SK-N-SH (cell line): ENCODE measurements at regions not wholly inside any gene's neighbourhood (a gene's known extent, or its start where the extent isn't known, plus 50 kb on each side); places are given as distances from the start of the nearest gene placed in this dataset.
"Not testable (repeated sequence)": the region's sequence is repeated elsewhere in the genome, so short reads cannot be mapped to it uniquely, and the experiment has no call there.

Source experiments
- CTCF ChIA-PET: fragments of 300-600, 350-600 bp; formaldehyde crosslinking; extraction: SDS; loops from one replicate; lab custom pipeline; 2021; lab: Yijun Ruan, JAX
- POLR2A ChIA-PET: fragments of 350-600 bp; sonication (Branson Sonifier 250); formaldehyde crosslinking; extraction: SDS; loops from one replicate; lab custom pipeline; 2020; ENCODE audit warnings: antibody characterized with exemption, inconsistent platforms; lab: Yijun Ruan, JAX
- DNase-seq: peaks from one replicate; pipeline ENCODE4 v3.0.0; 2012
- H2AFZ ChIP-seq: fragments of 200-600 bp; sonication (generic); 2 replicates; pipeline ENCODE4 v1.8.1; 2016; ENCODE audit warnings: antibody characterized with exemption, mild to moderate bottlenecking, low read depth
- H3F3A ChIP-seq: fragments of 200-600 bp; sonication (generic); replicated peaks from 2 replicates; pipeline ENCODE3; 2016; ENCODE audit warnings: antibody characterized with exemption, mild to moderate bottlenecking; ENCODE audit not compliant: insufficient read depth
- H3K27ac ChIP-seq, 2 experiments: fragments of 200-500 bp in 1 of 2; fragments of 200-600 bp in 1 of 2; sonication (Bioruptor generic) in 1 of 2; sonication (generic), shearing (Covaris generic) in 1 of 2; 2 replicates each; pipeline versions ENCODE4 v1.5.1 to v1.6.1; 2014 to 2016; ENCODE audit warnings: low read depth in 2 of 2, inconsistent platforms in 1 of 2, low read length in 1 of 2, mild to moderate bottlenecking in 1 of 2, mixed read lengths in 1 of 2
- H3K27me3 ChIP-seq: fragments of 200-600 bp; sonication (generic), shearing (Covaris generic); 2 replicates; pipeline ENCODE4 v1.6.1; 2016; ENCODE audit warnings: mixed run types; ENCODE audit not compliant: insufficient read depth
- H3K36me3 ChIP-seq, 2 experiments: fragments of 200-500 bp in 1 of 2; fragments of 200-600 bp in 1 of 2; sonication (Bioruptor generic) in 1 of 2; sonication (generic) in 1 of 2; replicated peaks in 1 of 2; 2 replicates each; pipeline versions ENCODE3 to v1.5.1; 2014 to 2016; ENCODE audit warnings: low read length in 1 of 2, mild to moderate bottlenecking in 1 of 2; ENCODE audit not compliant: insufficient read depth in 2 of 2, control insufficient read depth in 1 of 2
- H3K4me1 ChIP-seq, 2 experiments: fragments of 200-500 bp in 1 of 2; fragments of 200-600 bp in 1 of 2; sonication (Bioruptor generic) in 1 of 2; sonication (generic), shearing (Covaris generic) in 1 of 2; 2 replicates each; pipeline versions ENCODE4 v1.5.1 to v1.6.1; 2014 to 2016; ENCODE audit warnings: low read depth in 1 of 2, low read length in 1 of 2, mixed run types in 1 of 2; ENCODE audit not compliant: insufficient read depth in 2 of 2, control insufficient read depth in 1 of 2
- H3K4me2 ChIP-seq: fragments of 200-600 bp; sonication (generic), shearing (Covaris generic); 2 replicates; pipeline ENCODE4 v1.6.1; 2017; ENCODE audit warnings: mixed run types
- H3K4me3 ChIP-seq, 2 experiments: fragments of 200-500 bp in 1 of 2; fragments of 200-600 bp in 1 of 2; sonication (Bioruptor generic) in 1 of 2; sonication (generic), shearing (Covaris generic) in 1 of 2; 2 replicates each; pipeline versions ENCODE4 v1.5.1 to v1.8.1; 2014 to 2016; ENCODE audit warnings: low read depth in 2 of 2, inconsistent platforms in 1 of 2, low read length in 1 of 2, mild to moderate bottlenecking in 1 of 2, mixed read lengths in 1 of 2, moderate library complexity in 1 of 2
- H3K79me2 ChIP-seq: fragments of 200-600 bp; sonication (generic); 2 replicates; pipeline ENCODE4 v1.8.1; 2017; ENCODE audit warnings: mild to moderate bottlenecking; ENCODE audit not compliant: insufficient read depth
- H3K9ac ChIP-seq: fragments of 200-600 bp; sonication (generic); 2 replicates; pipeline ENCODE4 v1.6.1; 2017; ENCODE audit warnings: mixed run types
- H3K9me2 ChIP-seq: fragments of 200-600 bp; sonication (generic); 2 replicates; pipeline ENCODE4 v1.6.1; 2017; ENCODE audit warnings: mixed run types
- H3K9me3 ChIP-seq: fragments of 200-600 bp; sonication (generic); 2 replicates; pipeline ENCODE4 v1.6.1; 2017; ENCODE audit warnings: mixed run types, mild to moderate bottlenecking, moderate library complexity
- H4K20me1 ChIP-seq: fragments of 200-600 bp; sonication (generic); 2 replicates; pipeline ENCODE4 v1.6.1; 2017; ENCODE audit warnings: mild to moderate bottlenecking, mixed run types; ENCODE audit not compliant: insufficient read depth
- NRF1 ChIP-seq: IDR thresholded peaks from 2 replicates; pipeline ENCODE4 v1.6.1; 2012; ENCODE audit warnings: low read depth, mild to moderate bottlenecking, low read length
- RAD21 ChIP-seq: IDR thresholded peaks from 2 replicates; pipeline ENCODE4 v1.6.1; 2012; ENCODE audit warnings: mild to moderate bottlenecking, low read length
- WGBS: methylation state at CpG from one replicate; pipeline ENCODE4 v1.1.6; 2017; ENCODE audit warnings: low lambda C conversion rate; 5-methylcytosine and 5-hydroxymethylcytosine counted together
- TF ChIP-seq, protein P1 (sequence below): fragments of 200-600 bp; sonication (generic); IDR thresholded peaks from 2 replicates; pipeline ENCODE4 v1.6.1; 2017; ENCODE audit warnings: antibody characterized with exemption, mild to moderate bottlenecking, moderate library complexity

DNA sequence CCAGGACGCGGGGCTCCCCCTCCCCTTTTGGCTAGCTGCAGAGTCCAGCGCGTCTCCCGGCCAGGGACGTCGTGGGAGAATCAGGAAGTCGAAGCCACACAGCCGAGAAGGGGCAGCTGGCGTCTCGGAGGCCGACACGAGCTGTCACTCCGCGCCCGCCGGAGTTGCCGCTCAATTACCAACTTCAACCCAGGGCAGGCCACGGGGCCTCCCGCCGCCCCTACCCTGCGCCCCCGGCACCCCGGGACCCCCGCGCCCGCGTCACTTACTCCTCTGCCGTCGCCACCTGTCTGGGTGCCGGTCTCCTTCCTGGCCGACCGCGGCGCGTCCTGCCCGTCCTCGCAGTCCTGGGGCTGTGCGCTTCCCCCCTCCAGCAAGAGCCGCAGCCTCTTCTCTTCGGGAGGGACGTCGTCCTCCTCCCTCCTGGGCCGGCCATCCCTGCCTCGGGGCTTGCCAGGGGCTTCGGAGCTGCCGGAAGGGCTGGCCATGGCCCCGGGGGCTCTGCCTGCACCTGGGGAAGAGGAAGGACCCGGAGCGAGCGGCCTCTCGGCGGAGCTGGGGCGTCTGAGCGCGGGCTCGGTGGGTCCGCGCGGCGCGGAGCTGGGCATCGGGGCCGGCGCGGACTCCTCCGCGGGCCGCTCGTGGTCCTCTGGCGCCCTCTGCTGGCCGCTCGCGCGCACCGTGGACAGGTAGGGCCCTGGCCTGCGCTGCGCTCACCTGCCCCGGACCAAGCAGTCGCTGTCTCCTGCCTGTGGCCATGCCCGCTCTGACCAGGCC, 65.6 kb upstream of the CLEC6A start:
- H2AFZ ChIP-seq: not testable (repeated sequence)

DNA sequence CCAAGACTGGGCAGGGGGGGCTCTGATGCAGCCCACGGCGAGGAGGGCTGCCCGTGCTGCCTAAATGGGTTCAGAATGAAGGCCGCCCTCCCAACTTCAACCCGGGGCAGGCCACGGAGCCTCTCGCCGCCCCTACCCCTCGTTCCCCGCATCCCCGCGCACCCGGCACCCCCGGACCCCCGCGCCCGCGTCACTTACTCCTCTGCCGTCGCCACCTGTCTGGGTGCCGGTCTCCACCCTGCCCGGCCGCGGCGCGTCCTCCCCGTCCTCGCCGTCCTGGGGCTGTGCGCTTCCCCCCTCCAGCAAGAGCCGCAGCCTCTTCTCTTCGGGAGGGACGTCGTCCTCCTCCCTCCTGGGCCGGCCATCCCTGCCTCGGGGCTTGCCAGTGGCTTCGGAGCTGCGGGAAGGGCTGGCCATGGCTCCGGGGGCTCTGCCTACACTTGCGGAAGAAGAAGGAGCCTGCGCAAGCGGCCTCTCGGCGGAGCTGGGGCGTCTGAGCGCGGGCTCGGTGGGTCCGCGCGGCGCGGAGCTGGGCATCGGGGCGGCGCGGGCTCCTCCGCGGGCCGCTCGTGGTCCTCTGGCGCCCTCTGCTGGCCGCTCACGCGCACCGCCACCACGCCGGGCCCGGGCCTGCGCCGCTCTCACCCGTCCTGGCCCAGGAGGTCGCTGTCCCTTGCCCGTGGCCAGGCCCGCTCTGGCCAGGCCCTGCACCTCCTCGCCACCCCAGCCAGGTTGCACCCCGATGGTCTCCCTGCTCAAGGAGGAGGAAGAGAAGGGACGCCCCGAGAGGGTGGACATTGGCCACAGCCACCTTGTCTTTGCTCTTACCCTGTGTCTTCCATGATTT, 59.3 kb upstream of the CLEC6A start:
- peak overlapping the region; percentile 74; the same call in 1 of the 2 replicates for H2AFZ ChIP-seq
- POLR2A ChIA-PET, H3K36me3 ChIP-seq, H4K20me1 ChIP-seq, H3F3A ChIP-seq, H3K27ac ChIP-seq, H3K79me2 ChIP-seq, H3K9me2 ChIP-seq, H3K4me1 ChIP-seq, H3K27me3 ChIP-seq, H3K9ac ChIP-seq, H3K9me3 ChIP-seq: not testable (repeated sequence)
- peak overlapping the region; percentile 52; the same call in 1 of the 2 replicates for H3K4me2 ChIP-seq
- peak; percentile 78 for DNase-seq
- WGBS: 0% methylated on average over 3 of the region's 79 CpGs
- H3K4me3 ChIP-seq: peak overlapping the region; percentile 25 to 53; a peak in 2 of 4 replicates
- CTCF ChIA-PET: interaction anchor here (0.6 to 0.7 kb wide), 4 partner anchors 57 to 280 kb away, joined by 3 read pairs; partner anchors contain the start of gene CLEC4E
- TF ChIP-seq NRF1 (peak; percentile 30; the same call in 1 of the 2 replicates), RAD21 (peak; percentile 48)
- TF ChIP-seq, protein P1, sequence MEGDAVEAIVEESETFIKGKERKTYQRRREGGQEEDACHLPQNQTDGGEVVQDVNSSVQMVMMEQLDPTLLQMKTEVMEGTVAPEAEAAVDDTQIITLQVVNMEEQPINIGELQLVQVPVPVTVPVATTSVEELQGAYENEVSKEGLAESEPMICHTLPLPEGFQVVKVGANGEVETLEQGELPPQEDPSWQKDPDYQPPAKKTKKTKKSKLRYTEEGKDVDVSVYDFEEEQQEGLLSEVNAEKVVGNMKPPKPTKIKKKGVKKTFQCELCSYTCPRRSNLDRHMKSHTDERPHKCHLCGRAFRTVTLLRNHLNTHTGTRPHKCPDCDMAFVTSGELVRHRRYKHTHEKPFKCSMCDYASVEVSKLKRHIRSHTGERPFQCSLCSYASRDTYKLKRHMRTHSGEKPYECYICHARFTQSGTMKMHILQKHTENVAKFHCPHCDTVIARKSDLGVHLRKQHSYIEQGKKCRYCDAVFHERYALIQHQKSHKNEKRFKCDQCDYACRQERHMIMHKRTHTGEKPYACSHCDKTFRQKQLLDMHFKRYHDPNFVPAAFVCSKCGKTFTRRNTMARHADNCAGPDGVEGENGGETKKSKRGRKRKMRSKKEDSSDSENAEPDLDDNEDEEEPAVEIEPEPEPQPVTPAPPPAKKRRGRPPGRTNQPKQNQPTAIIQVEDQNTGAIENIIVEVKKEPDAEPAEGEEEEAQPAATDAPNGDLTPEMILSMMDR: peak; percentile 50

More for the DNA sequence above, 65.6 kb upstream of the CLEC6A start:
- H3K9ac ChIP-seq, H3K9me2 ChIP-seq, H3K36me3 ChIP-seq, H3K79me2 ChIP-seq, H3K9me3 ChIP-seq, H3F3A ChIP-seq, H3K27ac ChIP-seq, H3K4me1 ChIP-seq, H3K27me3 ChIP-seq, H4K20me1 ChIP-seq, POLR2A ChIA-PET: not testable (repeated sequence)
- peak; percentile 58 for DNase-seq
- WGBS: 0% methylated on average over 11 of the region's 81 CpGs
- Histone ChIP-seq H3K4me2 (peak overlapping the region; percentile 62; the same call in 1 of the 2 replicates), H3K4me3 (0 out of 4 replicates have a peak overlapping the region, but pooled peaks of 1 of the 2 experiments have one; percentile 17)
- CTCF ChIA-PET: interaction anchor here (0.6 to 1.1 kb wide), 7 partner anchors 14 to 296 kb away, joined by 3 to 6 read pairs (median 3); no protein-coding TSS in a partner anchor
- TF ChIP-seq, protein P1: peak; percentile 56
- TF ChIP-seq RAD21: peak; percentile 57

DNA sequence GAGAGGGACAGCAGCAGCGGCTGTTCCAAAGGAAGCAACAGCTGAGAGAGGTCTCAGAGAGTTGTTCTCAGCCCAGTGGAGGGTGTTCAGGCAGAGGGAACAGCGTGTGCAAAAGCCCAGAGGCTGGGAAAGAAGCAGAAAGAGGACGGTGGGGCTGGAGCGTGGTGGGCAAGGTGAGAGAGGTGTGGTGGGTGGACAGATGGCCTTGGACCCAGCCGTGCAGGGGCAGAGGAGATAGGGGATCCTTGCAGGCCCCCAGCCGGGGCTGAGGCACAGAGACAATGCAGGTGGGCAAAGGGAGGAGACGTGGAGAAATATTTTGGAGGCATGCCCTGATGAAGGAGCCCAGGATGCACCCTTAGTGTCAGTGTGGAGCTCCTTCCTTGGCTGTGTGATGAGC, 58.4 kb upstream of the CLEC6A start:
- H3K27me3 ChIP-seq, H3K9ac ChIP-seq, H3K9me2 ChIP-seq, POLR2A ChIA-PET, H3K79me2 ChIP-seq, H3K4me3 ChIP-seq, DNase-seq, H4K20me1 ChIP-seq, H3K9me3 ChIP-seq, H3K27ac ChIP-seq, H3F3A ChIP-seq, H3K4me1 ChIP-seq, H2AFZ ChIP-seq, H3K4me2 ChIP-seq, H3K36me3 ChIP-seq, CTCF ChIA-PET: not testable (repeated sequence)
- WGBS: 35% methylated on average over 7 of the region's 7 CpGs

DNA sequence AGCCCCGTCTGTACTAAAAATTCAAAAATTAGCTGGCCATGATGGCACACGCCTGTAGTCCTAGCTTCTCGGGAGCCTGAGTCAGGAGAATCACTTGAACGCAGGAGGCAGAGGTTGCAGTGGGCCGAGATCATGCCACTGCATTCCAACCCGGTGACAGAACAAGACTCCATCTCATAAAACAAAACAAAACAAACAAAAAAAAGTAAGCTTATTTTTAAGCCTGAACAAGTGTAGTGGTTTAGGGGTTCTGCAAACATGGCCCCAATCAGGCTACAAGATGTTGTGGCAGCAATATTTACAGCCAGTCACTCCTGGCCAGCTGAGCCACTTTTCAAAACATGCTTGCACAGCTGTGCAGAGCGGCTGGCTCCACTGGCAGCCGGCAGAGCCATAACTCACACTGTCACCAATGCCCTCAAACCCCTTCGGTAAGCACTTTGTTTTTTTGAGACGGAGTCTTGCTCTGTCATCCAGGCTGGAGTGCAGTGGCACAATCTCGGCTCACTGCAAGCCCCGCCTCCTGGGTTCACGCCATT, 56.2 kb upstream of the CLEC6A start:
- H4K20me1 ChIP-seq, H2AFZ ChIP-seq, H3K4me1 ChIP-seq, H3K79me2 ChIP-seq, H3K9ac ChIP-seq, H3K4me2 ChIP-seq, H3K36me3 ChIP-seq, DNase-seq, H3K27me3 ChIP-seq, POLR2A ChIA-PET, H3K4me3 ChIP-seq, H3K9me3 ChIP-seq, H3K9me2 ChIP-seq, H3F3A ChIP-seq, H3K27ac ChIP-seq, CTCF ChIA-PET: not testable (repeated sequence)
- WGBS: 9% methylated on average over 13 of the region's 13 CpGs
